AG08396 (cell line): ENCODE measurements at regions not wholly inside any gene's neighbourhood (a gene's known extent, or its start where the extent isn't known, plus 50 kb on each side); places are given as distances from the start of the nearest gene placed in this dataset.

Experiments used
- DNase-seq: peaks from one replicate; pipeline ENCODE4 v3.0.0; 2012; ENCODE audit warnings: low spot score, mixed read lengths

GRCh38 chr1:240672132-240672811, 60.3 kb upstream of the GREM2 start:
- DNase-seq = no peak

- no peak for DNase-seq
Observed at GRCh38 chr1:240667351-240667750, 55.4 kb upstream of the GREM2 start.

GRCh38 chr1:240666568-240667198, 54.7 kb upstream of the GREM2 start:
- no peak for DNase-seq

- peak; percentile 79 for DNase-seq
Observed at GRCh38 chr1:240663169-240663879, 51.4 kb upstream of the GREM2 start.
